Glomerular visceral epithelial cell (primary cell): ENCODE measurements at regions not wholly inside any gene's neighbourhood (a gene's known extent, or its start where the extent isn't known, plus 50 kb on each side); places are given as distances from the start of the nearest gene placed in this dataset.
"Not testable (repeated sequence)": the region's sequence is repeated elsewhere in the genome, so short reads cannot be mapped to it uniquely, and the experiment has no call there.

Experiments
- DNase-seq: peaks from one replicate; pipeline ENCODE4 v3.0.0-alpha.2; 2016; ENCODE audit errors: extremely low spot score

DNA sequence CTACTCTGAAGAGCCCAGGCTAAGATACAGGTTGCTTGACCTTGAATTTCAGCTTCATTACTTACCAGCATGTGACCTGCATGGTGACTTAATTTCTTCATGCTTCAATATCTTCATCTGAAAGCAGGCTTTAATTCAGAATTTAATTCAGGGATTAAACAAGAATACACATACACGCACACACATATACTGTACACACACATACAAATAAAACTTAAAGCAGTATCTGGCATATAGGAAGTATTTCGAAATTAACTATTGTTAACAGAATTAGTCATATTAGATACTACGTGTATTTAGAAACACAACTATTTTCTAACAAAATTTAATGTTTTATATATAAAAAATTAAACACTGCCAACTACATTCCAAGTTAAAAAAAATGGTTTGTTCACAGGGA is 640.3 kb downstream of the SLC6A15 start:
- no peak for DNase-seq

DNA sequence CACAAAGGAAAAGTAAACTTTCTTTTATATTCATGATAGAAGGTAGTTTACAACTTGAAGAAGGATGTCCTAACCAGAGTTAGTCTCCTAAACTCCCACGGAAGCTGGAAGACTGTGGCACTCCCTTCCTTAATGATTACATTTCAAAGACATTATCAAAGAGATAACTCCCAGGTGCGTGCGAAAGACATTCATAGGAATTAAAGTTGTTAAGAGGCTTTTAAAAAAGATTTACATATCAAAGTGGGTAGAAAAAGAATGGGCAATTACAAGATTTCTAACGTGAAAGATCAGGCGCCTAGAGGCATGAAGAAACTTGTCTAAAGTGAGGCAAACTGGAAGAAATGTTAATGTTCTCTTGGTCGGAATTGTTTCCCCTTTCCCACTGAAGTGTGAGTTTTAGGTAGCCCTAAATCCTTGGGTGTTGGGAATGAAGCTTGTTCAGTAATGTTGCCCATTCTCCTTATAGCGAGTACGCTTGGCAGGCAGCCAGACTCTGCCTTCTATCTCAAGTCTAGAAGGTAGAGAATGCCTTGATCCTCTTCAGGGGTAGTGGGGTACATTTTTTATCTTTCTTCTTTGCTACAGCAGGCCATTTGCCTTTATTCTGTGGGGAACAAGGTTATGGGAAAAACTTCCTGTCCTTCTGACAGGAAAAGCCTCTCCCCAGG is 642.0 kb downstream of the SLC6A15 start:
- no peak for DNase-seq

DNA sequence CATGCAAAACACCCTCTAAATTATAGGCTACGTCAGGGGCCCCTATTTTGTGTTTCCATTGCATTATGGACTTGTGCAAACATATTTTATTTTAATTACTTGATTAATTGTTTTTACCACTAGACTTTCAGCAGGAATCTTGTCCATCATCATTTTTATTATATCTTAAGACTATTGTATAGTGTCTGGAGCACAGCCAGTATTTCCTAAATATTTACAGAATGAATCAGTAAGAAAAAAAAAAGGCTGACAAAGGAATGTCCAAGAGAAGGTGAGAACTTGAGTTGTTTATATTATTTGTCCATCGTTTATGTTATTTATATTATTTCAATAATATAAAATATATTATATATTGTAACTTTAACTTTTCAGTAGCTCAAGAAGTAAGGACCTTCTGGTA is 664.7 kb downstream of the SLC6A15 start:
- no peak for DNase-seq

DNA sequence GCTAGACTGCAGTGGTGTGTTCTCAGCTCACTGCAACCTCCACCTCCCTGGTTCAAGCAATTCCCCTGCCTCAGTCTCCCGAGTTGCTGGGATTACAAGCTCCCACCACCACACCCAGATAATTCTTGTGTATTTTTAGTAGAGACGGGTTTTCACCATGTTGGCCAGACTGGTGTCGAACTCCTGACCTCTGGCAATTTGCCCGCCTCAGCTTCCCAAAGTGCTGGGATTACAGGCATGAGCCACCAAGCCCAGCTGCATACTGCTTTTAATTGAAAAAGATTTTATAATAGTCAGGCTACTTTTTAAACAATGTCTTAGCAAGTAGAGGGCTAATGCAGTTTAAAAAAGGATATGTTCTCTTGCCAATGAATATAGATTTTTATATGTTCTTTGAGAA is 668.9 kb downstream of the SLC6A15 start:
- no peak for DNase-seq

DNA sequence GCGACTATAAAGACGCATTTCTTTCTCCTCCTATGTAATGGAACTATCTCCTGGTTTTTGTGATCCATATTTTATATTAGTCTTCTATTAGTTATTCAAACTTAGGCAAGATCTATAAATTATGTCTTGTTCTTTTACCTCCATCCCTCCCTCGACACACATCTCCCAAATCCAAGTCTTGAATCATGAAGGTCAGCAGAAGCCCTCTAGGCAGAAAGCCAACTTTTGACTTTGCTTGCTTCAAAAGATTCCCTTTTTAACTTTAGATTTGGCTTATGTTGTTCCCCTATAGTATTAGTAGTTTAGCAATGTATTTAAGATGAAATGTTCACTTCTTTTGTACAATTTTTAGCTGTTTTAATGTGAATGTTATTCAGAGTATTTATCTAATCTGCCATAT is 689.8 kb downstream of the SLC6A15 start:
- no peak for DNase-seq

DNA sequence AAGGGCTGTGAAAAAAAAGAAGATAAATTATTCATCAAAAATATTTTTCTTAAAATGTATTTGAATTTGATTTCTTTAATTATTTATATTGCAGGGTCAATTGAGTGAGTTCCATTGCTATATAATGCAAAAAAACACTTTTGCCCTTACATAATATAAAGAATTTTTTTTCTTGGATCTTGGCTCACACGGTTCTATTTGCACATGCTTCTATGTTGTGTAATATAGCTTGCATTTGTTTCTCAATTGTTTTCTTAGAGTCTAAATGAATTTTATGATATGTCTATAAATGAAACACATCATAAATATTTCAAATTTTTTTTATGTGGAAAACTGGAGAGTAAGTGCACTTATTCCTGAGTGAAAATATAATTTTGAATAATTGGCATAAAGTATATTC is 694.2 kb downstream of the SLC6A15 start:
- no peak for DNase-seq

DNA sequence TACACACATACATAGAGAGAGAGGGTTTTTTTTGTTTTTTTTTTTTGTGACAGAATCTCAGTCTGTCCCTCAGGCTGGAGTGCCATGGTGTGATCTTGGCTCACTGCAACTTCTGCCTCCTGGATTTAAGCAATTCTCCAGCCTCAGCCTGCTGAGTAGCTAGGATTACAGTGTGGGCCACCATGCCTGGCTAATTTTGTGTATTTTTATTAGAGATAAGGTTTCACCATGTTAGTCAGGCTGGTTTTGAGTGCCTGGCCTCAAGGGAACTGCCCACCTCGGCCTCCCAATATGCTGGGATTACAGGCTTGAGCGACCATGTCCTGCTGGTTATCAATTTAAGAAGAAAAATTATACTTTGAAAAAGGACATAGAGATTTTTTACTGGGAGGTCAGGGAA is 710.6 kb downstream of the SLC6A15 start:
- no peak for DNase-seq

DNA sequence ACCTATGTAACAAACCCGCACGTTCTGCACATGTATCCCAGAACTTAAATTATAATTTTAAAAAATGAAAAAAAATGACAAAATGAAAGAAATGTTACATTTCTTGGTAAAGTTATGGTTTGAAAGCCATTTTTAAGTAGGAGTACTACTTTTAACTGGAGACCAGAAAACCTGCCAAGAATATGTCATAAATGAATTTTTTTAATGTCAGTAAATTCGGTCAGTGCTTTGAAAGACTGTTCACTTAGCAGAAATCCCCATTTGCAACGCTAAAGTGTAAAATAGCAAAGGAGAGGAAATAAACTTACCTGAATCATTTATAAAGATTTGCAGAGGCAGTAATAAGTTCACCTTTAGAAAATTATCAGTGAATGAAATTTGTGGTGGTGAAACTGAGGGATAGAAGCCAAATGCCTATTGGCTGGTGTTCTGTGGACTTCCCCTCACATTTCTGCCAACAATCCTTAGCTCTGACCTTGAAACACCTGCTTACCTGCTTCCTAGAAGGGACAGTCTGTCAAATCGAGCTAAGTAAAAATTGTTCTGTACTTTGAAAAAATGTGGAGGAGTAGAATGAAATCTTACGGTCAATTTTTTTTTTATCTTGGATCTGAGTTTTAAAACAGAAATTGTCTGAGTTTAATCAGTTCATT is 714.2 kb downstream of the SLC6A15 start:
- no peak for DNase-seq

DNA sequence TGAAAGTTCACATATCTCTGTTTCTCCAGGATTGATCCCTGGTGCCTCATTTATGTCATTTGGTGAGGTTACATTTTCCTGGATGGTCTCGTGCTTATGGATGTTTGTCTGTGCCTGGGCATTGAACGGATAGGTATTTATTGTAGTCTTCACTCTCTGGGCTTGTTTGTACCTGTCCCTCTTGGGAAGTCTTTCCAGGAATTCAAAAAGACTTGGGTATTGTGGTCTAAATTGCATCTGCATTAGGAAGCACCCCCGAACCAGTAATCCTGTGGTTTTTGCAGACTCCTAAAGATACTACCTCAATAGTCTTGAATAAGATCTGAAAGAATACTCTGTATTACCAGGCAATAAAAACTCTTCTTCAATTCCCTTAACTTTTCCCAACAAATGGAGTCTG is 720.8 kb downstream of the SLC6A15 start:
- no peak for DNase-seq

DNA sequence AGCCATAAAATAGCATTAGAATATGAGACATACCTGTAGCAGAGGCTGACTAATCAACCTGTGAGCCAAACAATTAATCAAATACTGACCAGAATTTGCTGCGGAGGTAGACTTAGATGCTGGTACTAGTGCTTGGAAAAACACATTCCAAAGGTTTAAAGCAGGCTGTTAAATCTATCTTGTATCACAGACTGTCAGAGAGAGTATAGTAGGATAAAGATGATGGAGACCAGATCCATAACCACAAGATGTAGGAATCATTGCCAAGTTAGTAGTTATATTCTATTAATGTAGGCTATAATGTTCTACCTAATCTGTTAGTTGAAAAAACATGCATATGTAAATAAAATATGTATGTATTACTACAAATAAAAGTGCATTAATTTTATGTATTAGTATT is 726.2 kb downstream of the SLC6A15 start:
- DNase-seq = no peak

DNA sequence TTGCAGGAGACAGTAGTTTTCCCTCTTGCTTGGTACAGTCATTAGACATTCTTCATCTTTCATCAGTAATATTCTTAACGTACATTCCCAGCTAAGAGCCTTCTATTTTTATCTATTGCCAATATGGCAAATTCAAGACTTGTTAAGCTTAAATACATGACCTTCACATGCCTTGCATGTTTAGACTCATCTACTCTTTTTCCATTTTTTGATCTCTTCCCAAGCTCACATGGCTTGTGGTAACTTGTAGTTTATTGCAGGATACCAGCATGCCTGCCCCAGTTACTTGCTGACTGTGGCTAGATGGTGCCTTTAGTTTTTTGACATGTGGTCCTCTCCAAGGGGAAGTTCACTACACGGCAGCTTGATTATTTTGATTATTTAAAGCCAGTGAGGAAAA is 729.0 kb downstream of the SLC6A15 start:
- no peak for DNase-seq

DNA sequence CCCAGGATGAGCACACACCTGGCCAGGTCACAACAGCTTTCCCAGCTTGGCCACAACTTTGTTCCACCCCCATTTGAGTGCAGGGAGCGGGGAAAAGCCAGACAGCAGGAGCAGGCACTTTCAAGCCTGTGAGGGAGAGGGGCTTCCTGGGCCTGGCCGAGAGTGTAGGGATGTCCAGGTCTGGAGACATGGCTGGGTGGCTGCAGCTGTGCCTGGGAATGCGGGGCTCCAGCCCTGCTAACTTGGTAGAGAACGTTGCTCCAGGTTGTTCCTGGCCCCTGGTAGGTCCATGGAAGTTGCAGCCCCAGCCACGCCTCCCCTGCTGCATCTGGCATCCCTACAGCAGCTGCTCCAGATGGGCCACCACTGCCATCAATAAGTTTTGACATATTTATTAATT is 738.5 kb downstream of the SLC6A15 start:
- DNase-seq = no peak

DNA sequence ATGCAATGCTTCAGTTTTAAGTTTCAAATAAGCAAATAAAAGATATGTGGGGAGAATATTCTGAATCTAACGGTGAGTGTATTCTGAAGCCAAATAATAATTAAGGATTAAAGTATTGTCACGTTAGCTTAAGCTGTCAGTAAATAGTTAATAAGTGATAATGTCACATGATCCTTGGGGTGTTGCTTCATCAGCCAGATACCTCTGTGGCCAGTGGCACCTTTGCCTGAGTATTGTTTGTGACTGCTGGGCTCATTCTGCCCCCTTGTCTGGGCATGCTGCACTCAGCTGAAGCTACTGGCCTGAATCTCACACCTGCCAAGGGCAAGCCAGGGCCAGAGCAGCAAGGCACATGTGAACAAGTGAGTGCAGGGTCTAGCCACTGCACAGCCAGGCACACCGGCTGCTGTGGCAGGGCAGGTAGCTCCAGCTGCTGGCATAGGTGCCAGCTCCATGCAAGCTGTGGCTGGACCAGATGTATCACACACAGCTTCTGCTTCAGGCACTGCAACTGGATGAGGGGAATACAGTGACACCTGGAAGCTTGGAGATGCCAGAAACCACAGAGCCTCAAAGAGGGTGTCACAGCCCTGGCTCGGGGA is 739.7 kb downstream of the SLC6A15 start:
- no peak for DNase-seq

DNA sequence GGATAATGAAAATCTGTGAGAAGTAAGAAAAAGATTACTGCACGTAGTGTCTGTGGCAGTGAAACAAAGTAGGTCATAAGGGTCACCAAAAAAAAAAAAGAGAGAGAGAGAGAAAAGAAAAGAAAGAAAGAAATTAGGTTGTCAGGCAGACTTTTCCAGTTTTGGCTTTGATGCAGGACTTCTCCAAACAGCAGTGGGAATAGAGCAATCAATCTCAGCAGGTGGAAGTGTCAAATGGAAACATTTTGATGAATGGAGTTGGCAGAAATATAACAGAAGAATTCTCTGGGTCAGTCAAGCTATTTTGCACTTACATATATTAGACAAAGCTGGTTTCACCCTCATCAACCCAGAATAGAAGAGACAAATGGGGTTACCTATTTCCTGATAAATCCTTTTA is 745.8 kb downstream of the SLC6A15 start:
- no peak for DNase-seq

DNA sequence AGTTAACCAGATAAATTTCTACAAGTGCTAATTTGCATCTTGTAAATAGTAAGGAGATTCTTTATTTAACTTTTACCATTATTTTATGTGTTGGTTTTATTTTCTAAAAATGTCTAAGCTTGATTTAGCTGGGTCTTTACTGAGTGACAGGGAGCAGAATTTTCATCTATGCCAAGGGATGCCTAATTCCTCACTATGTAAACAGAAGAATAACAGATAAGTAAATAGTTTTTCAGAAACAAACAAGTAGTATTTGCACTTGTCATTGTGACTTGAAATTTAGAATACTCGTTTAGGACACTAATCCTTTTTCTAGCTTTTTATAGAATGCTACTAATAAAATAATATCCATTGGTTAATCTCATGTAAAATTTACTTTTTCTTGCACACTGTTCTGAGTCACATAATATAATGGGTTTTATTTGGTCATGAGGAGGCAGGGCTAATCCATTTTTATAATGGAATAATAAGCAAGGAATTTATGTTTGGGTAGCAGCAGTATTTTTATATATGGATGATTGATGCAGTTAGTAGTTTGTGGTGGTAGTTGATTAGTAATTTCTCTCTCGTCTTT is 746.5 kb downstream of the SLC6A15 start:
- DNase-seq = no peak

DNA sequence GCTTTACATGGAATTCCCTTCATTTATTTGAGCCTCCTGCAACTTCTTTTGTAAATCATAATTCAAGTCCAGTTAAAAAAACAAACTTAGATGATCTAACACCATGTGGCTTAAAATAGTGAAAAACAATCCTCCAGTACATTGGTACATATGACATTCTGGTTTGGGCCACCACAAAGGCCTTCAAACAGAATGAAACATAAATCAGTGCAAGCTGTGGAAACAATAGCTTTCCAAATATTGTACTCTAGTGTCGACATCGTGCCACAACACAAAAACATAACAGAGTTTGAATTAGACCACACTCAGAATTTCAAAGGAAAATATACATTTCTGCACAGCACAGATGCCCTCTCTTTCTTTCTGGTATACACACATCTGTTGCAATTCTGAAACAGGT is 751.3 kb downstream of the SLC6A15 start:
- DNase-seq = no peak

DNA sequence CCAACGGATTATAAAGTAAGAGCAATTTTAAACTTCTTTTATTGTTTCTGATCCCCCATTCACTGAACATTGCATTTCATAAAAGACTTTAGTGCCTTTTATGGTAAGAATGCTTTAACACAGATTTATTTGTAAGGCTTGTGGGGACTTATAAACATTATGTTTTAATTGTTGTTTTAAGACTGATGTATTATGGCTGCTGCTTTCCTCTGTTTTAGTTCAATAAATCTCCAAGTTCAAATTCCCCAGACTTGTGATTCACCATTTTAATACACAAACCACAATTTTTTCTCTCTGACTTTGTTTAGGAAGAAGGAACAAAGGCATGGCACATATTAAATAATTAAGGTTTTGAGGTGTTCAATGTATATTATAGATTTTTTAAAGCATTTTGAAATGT is 753.3 kb downstream of the SLC6A15 start:
- DNase-seq = no peak

DNA sequence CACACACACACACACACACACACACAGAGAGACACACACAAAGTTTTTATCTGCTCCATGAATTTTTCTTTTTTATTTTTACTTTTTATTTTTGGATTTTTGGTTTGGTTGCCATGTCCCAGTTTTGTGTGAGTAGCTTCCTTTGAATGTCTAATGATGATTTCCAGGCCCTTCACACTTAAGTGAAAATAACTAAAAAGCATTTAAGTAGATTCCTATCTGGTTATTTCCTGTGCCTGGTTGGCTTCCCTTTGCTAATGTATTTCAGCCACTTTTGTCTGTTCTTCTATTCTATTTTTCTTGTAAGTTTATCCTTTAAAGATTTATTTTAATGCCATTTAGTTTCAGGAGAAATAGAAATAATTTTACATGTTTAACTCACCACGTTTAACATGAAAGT is 755.4 kb downstream of the SLC6A15 start:
- DNase-seq = no peak

DNA sequence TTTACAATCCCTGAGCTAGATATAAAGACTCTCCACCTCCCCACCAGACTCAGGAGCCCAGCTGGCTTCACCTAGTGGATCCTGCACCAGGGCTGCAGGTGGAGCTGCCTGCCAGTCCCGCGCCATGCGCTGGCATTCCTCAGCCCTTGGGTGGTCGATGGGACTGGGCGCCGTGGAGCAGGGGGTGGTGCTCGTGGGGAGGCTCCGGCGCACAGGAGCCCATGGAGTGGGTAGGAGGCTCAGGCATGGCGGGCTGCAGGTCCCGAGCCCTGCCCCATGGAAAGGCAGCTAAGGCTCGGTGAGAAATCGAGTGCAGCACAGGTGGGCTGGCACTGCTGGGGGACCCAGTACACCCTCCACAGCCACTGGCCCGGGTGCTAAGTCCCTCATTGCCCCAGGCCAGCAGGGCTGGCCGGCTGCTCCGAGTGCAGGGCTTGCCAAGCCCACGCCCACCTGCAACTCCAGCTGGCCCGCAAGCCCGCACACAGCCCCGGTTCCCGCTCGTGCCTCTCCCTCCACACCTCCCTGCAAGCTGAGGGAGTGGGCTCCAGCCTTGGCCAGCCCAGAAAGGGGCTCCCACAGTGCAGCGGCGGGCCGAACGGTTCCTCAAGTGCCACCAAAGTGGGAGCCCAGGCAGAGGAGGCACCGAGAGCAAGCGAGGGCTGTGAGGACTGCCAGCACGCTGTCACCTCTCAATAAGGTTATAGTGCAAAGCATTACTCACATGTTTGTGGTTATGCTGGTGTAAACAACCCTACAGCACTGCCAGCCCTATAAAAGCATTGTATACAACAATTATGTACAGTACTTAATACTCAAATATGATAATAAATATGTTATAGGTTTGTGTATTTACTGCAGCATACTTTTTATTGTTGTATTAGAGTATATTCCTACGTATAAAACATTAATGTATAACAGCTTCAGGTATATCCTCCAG is 757.3 kb downstream of the SLC6A15 start:
- DNase-seq = not testable (repeated sequence)

DNA sequence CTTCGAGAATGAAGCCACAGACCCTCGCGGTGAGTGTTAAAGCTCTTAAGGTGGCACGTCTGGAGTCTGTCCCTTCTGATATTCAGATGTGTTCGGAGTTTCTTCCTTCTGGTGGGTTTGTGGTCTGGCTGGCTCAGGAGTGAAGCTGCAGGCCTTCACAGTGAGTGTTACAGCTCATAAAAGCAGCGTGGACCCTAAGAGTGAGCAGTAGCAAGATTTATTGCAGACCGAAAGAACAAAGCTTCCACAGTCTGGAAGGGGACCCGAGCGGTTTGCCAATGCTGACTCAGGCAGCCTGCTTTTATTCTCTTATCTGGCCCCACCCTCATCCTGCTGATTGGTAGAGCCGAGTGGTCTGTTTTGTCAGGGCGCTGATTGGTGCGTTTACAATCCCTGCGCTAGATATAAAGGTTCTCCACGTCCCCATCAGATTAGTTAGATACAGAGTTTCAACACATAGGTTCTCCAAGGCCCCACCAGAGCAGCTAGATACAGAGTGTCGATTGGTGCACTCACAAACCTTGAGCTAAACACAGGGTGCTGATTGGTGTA is 758.1 kb downstream of the SLC6A15 start:
- DNase-seq = not testable (repeated sequence)

DNA sequence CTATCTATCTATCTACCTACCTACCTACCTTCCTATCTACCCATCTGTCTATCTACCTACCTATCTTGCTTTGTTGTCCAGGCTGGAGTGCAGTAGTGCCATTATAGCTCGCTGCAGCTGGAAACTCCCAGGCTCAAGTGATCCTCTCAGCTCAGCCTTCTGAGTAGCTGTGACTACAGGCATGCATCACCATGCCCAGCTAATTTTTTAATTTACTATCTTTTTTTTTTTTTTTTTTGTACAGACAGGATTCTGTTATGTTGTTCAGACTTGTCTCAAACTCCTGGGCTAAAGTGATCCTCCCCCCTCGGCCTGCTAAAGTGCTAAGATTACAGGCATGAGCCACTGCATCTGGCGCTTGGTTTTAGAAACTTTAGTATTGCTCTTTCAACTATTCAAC is 762.4 kb downstream of the SLC6A15 start:
- no peak for DNase-seq

DNA sequence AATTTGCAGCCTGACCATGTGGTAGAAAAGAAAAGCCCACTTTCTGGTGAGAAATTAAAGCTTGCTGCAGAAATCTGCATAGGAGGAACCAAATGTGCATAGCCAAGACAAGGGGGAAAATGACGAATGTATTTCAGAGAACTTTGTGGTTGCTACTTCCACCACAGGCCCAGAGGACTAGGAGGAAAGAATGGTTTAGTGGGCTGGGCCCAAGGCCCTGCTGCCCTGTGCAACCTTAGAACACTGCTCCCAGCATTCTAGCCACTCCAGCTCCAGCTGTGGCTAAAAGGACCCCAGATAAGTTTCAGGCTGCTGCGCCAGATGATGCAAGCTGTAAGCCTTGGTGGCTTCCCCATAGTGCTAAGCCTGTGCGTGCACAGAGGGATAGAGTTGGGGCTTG is 764.3 kb downstream of the SLC6A15 start:
- no peak for DNase-seq
